ENCODE measurements at regions not wholly inside any gene's neighbourhood (a gene's known extent, or its start where the extent isn't known, plus 50 kb on each side); places are given as distances from the start of the nearest gene placed in this dataset.

DNA sequence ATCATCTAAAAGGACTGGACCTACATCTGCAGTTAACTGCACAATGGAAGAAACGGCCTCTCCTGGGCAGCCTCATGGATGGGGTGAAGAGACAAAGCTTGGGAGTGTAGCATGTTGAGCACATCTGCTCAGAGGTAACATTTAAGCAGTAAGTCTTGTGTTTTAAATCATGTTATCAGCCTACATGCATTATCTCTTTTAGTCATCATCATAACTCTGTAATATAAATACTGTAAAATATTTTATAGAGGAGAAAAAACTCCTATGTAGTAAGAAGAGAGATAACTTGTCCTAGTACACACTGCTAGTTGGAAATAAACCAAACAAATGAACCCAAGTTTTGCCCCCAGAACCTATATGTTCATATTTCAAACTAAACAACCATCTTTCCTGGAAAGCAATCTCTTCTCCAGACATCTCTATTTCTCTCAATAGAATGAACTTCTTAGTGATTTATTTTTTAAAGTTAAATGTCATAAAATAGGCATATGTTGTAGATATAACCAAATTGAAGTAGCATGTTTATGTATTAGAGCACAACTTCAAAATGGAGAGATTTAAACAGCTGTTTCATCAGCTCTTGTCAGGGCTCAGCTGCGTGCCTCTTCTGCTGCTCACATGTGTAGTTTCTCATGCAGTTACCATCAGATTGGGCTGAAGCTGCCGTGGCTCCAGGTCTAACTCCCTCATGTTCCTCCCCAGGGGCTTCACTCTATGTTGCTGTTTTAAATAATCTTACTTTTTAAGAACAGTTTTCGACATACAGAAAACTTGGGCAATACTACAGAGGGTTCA is 581.8 kb upstream of the ZFP42 start:
- in situ Hi-C loops (cut with HindIII; ENCODE audit: extremely low pct_ligation_motif_present, low pct_unique_long_range_greater_than_20kb) = no loop called here
- no peaks in the 10 kb centered on the region for H3K79me2 ChIP-seq (ENCODE audit: insufficient read depth, low read length)
- BruUV-seq (replicated peaks) = no TSS peak

DNA sequence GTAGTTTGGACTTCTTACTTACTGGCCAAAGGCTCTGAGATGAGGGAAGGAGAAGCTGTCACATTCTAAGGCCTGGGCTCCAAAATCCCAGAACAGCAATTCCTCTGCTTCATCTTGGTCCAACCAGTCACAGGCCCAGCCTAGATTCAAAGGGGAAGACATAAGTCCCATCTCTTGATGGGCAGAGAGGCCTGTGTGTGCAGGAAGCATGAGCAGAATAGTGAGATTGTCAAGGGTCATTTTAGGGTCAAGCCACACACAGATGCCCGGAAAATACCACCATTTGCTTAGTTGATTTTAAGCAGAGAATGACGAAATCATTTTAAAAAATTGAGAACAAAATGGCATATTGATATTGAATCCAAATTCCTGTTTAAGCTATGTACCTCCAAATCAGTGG is 580.9 kb upstream of the ZFP42 start:
- no peaks in the 10 kb centered on the region for H4K20me1 ChIP-seq (ENCODE audit: insufficient read depth, low read length)
- intact Hi-C loops (cut with micrococcal nuclease; ENCODE audit: unreplicated experiment) (loop anchor here (10.0 kb wide), 1 partner anchor 690 kb away; the partner anchor contains the start of gene FAT1), in situ Hi-C loops (cut with HindIII; ENCODE audit: extremely low pct_ligation_motif_present, low pct_unique_long_range_greater_than_20kb) (no loop called here)
- H3K9me3 ChIP-seq (ENCODE audit: low read length) = no peaks in the 10 kb centered on the region
- POLR2A ChIA-PET = no interaction called here
- H3K79me2 ChIP-seq (ENCODE audit: insufficient read depth, low read length) = no peaks in the 10 kb centered on the region
- no peaks in the 10 kb centered on the region; a peak in 1 of 5 replicates for H3K27me3 ChIP-seq (ENCODE audit: control insufficient read depth in 1 of 2, insufficient read depth in 2 of 2, low read length in 2 of 2)
- no peak for ATAC-seq
- H3K4me1 ChIP-seq (ENCODE audit: insufficient read depth, low read length) = no peaks in the 10 kb centered on the region
- 0% methylated on average over 2 of the region's 2 CpGs for WGBS (ENCODE audit: low lambda C conversion rate)
- H3K9ac ChIP-seq (ENCODE audit: insufficient read depth, low read depth, low read length) = no peak overlapping the region
- no peak for DNase-seq (ENCODE audit: low spot score)
- H3K4me3 ChIP-seq (replicated peaks in 1 of 3; ENCODE audit: insufficient read depth in 1 of 3, low read depth in 2 of 3, low read length in 3 of 3) = no peak overlapping the region
- H3K4me2 ChIP-seq (ENCODE audit: low read depth, low read length) = no peak overlapping the region
- no peaks in the 10 kb centered on the region for H3K36me3 ChIP-seq (replicated peaks in 1 of 2; ENCODE audit: control insufficient read depth in 1 of 2, insufficient read depth in 2 of 2, low read length in 2 of 2)
- FAIRE-seq = no peak
- no TSS peak for BruUV-seq (replicated peaks)
- no peak overlapping the region for H3K27ac ChIP-seq (ENCODE audit: extremely low read length, insufficient read depth, low read length)
- CTCF ChIA-PET (ENCODE audit: low intra/inter-chr PET ratio, low total read pairs) = no interaction called here
- no peak overlapping the region for H2AFZ ChIP-seq (ENCODE audit: low read length)
- TF ChIP-seq ZNF879 (CRISPR knock-in tag; IDR thresholded peaks at IDR 0.05) (no peak), ZFAT (CRISPR knock-in tag; conservative IDR thresholded peaks at IDR 0.05) (no peak), ZNF629 (CRISPR knock-in tag; conservative IDR thresholded peaks at IDR 0.05) (no peak), RCOR2 (CRISPR knock-in tag; IDR thresholded peaks at IDR 0.05) (no peak), NBN (conservative IDR thresholded peaks at IDR 0.05) (no peak), ZBTB38 (CRISPR knock-in tag; IDR thresholded peaks at IDR 0.05) (no peak), NCOR1 (IDR thresholded peaks at IDR 0.05; ENCODE audit: borderline replicate concordance, low read length) (no peak), ATRX (CRISPR knock-in tag; IDR thresholded peaks at IDR 0.05; ENCODE audit: borderline replicate concordance) (no peak), SAFB2 (CRISPR knock-in tag; IDR thresholded peaks at IDR 0.05; ENCODE audit: borderline replicate concordance, low read depth) (no peak), ZFP82 (CRISPR knock-in tag; IDR thresholded peaks at IDR 0.05; ENCODE audit: borderline replicate concordance) (no peak), ZFY (CRISPR knock-in tag; IDR thresholded peaks at IDR 0.05) (no peak), HOXD1 (CRISPR knock-in tag; IDR thresholded peaks at IDR 0.05) (no peak), PCBP2 (optimal IDR thresholded peaks at IDR 0.05; ENCODE audit: low read depth, low read length, poor library complexity, severe bottlenecking) (no peak), CHD2 (IDR thresholded peaks at IDR 0.05; ENCODE audit: low read depth, low read length) (no peak)
- TF ChIP-seq, protein P1, sequence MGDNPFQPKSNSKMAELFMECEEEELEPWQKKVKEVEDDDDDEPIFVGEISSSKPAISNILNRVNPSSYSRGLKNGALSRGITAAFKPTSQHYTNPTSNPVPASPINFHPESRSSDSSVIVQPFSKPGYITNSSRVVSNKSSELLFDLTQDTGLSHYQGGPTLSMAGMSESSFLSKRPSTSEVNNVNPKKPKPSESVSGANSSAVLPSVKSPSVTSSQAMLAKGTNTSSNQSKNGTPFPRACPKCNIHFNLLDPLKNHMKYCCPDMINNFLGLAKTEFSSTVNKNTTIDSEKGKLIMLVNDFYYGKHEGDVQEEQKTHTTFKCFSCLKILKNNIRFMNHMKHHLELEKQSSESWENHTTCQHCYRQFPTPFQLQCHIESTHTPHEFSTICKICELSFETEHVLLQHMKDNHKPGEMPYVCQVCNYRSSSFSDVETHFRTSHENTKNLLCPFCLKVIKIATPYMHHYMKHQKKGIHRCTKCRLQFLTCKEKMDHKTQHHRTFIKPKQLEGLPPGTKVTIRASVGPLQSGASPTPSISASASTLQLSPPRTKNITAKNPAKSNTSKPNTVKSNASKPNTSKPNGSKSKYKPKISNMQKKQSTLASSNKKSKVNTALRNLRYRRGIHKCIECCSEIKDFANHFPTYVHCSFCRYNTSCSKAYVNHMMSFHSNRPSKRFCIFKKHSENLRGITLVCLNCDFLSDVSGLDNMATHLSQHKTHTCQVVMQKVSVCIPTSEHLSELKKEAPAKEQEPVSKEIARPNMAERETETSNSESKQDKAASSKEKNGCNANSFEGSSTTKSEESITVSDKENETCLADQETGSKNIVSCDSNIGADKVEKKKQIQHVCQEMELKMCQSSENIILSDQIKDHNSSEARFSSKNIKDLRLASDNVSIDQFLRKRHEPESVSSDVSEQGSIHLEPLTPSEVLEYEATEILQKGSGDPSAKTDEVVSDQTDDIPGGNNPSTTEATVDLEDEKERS (CRISPR knock-in tag; IDR thresholded peaks at IDR 0.05) = no peak

More for the DNA sequence above, 581.8 kb upstream of the ZFP42 start:
- Histone ChIP-seq H4K20me1 (ENCODE audit: insufficient read depth, low read length) (no peaks in the 10 kb centered on the region), H3K4me3 (replicated peaks in 1 of 3; ENCODE audit: insufficient read depth in 1 of 3, low read depth in 2 of 3, low read length in 3 of 3) (no peak overlapping the region), H2AFZ (ENCODE audit: low read length) (no peak overlapping the region), H3K27me3 (ENCODE audit: control insufficient read depth in 1 of 2, insufficient read depth in 2 of 2, low read length in 2 of 2) (no peaks in the 10 kb centered on the region; a peak in 1 of 5 replicates), H3K9me3 (ENCODE audit: low read length) (no peaks in the 10 kb centered on the region), H3K4me1 (ENCODE audit: insufficient read depth, low read length) (no peaks in the 10 kb centered on the region), H3K4me2 (ENCODE audit: low read depth, low read length) (no peak overlapping the region), H3K36me3 (replicated peaks in 1 of 2; ENCODE audit: control insufficient read depth in 1 of 2, insufficient read depth in 2 of 2, low read length in 2 of 2) (no peaks in the 10 kb centered on the region), H3K9ac (ENCODE audit: insufficient read depth, low read depth, low read length) (no peak overlapping the region), H3K27ac (ENCODE audit: extremely low read length, insufficient read depth, low read length) (no peak overlapping the region)
- DNase-seq (ENCODE audit: low spot score) (no peak), FAIRE-seq (no peak), ATAC-seq (no peak)
- no peak for TF ChIP-seq ZNF296 (CRISPR knock-in tag; conservative IDR thresholded peaks at IDR 0.05)
- peak; percentile 97 for TF ChIP-seq ZNF331 (CRISPR knock-in tag; IDR thresholded peaks at IDR 0.05)
- intact Hi-C loops (cut with micrococcal nuclease; ENCODE audit: unreplicated experiment) = loop anchor here (10.0 kb wide), 1 partner anchor 689 kb away; the partner anchor contains the start of gene FAT1
- CTCF ChIA-PET (ENCODE audit: low intra/inter-chr PET ratio, low total read pairs) = no interaction called here
- WGBS (ENCODE audit: low lambda C conversion rate) = 3% methylated on average over 4 of the region's 4 CpGs
- POLR2A ChIA-PET = no interaction called here
